Endothelial cell of umbilical vein (primary cell): ENCODE measurements at regions not wholly inside any gene's neighbourhood (a gene's known extent, or its start where the extent isn't known, plus 50 kb on each side); places are given as distances from the start of the nearest gene placed in this dataset.

ENCODE experiments used
- BruUV-seq: library from RNA; stranded (reverse); fragments of 400-500 nt; replicated peaks from 2 replicates; lab custom pipeline; 2021; lab: Mats Ljungman, UMichigan
- CTCF ChIA-PET: fragments of 300-600, 350-600 bp; sonication (Branson Sonifier 250); formaldehyde crosslinking; loops from one replicate; lab custom pipeline; 2021; ENCODE audit warnings: antibody characterized with exemption, inconsistent platforms; lab: Charles Lee
- POLR2A ChIA-PET: fragments of 300-600, 350-600 bp; sonication (Branson Sonifier 250); formaldehyde crosslinking; loops from one replicate; lab custom pipeline; 2021; ENCODE audit warnings: antibody characterized with exemption, inconsistent platforms; lab: Charles Lee
- DNase-seq: peaks from one replicate; pipeline ENCODE4 v3.0.0-alpha.2; 2011; ENCODE audit warnings: low read depth, low spot score
- FAIRE-seq: peaks from 2 replicates; lab custom pipeline; 2011; peaks lifted over from hg19 to GRCh38; lab: Jason Lieb, UNC
- H2AFZ ChIP-seq: 2 replicates; pipeline ENCODE4 v1.6.0; 2012; ENCODE audit warnings: low read depth, low read length, control low read depth, inconsistent platforms
- H3K27ac ChIP-seq: 2 replicates; pipeline ENCODE4 v1.5.1; 2011; ENCODE audit warnings: low read depth, mild to moderate bottlenecking, control low read depth, low read length, moderate library complexity; ENCODE audit not compliant: insufficient read depth
- H3K27me3 ChIP-seq, 2 experiments: 2 replicates each; pipeline versions ENCODE4 v1.6.0 to v1.6.1; 2011; ENCODE audit warnings: low read length in 2 of 2, mixed read lengths in 1 of 2; ENCODE audit not compliant: control insufficient read depth in 2 of 2, insufficient read depth in 2 of 2
- H3K36me3 ChIP-seq, 2 experiments: 2 replicates in 1 of 2; 3 replicates in 1 of 2; pipeline ENCODE4 v1.5.1; 2011; ENCODE audit warnings: low read length in 2 of 2, mild to moderate bottlenecking in 1 of 2, moderate library complexity in 1 of 2; ENCODE audit not compliant: control insufficient read depth in 2 of 2, insufficient read depth in 2 of 2; ENCODE audit errors: extremely low read depth in 1 of 2
- H3K4me1 ChIP-seq: 3 replicates; pipeline ENCODE4 v1.5.1; 2011; ENCODE audit warnings: mild to moderate bottlenecking, low read length; ENCODE audit not compliant: control insufficient read depth, insufficient read depth; ENCODE audit errors: extremely low read depth
- H3K4me2 ChIP-seq: 2 replicates; pipeline ENCODE4 v1.6.1; 2011; ENCODE audit warnings: low read length, control low read depth, mixed read lengths; ENCODE audit not compliant: insufficient read depth
- H3K4me3 ChIP-seq, 3 experiments: fragments of 200-600 bp in 1 of 3; sonication (generic), shearing (Covaris generic) in 1 of 3; replicated peaks in 1 of 3; 2 replicates each; pipeline ENCODE4 v1.5.1; 2011 to 2016; ENCODE audit warnings: control low read depth in 3 of 3, low read length in 3 of 3, mild to moderate bottlenecking in 2 of 3, inconsistent platforms in 1 of 3, low read depth in 1 of 3, moderate library complexity in 1 of 3; ENCODE audit not compliant: insufficient read depth in 1 of 3
- H3K79me2 ChIP-seq: 2 replicates; pipeline ENCODE4 v1.6.0; 2012; ENCODE audit warnings: low read length, inconsistent platforms; ENCODE audit not compliant: control insufficient read depth, insufficient read depth
- H3K9ac ChIP-seq: replicated peaks from 2 replicates; pipeline ENCODE3; 2011; ENCODE audit warnings: low read length, control low read depth; ENCODE audit not compliant: insufficient read depth; ENCODE audit errors: extremely low read depth
- H3K9me1 ChIP-seq: replicated peaks from 3 replicates; pipeline ENCODE4 v1.6.0; 2011; ENCODE audit warnings: mild to moderate bottlenecking, low read length; ENCODE audit not compliant: control insufficient read depth, insufficient read depth; ENCODE audit errors: extremely low read depth
- H3K9me3 ChIP-seq: replicated peaks from 2 replicates; pipeline ENCODE4 v1.5.1; 2012; ENCODE audit warnings: low read length, inconsistent platforms; ENCODE audit not compliant: control insufficient read depth, insufficient read depth
- H4K20me1 ChIP-seq: replicated peaks from 2 replicates; pipeline ENCODE3; 2011; ENCODE audit warnings: mild to moderate bottlenecking, low read length; ENCODE audit not compliant: control insufficient read depth, insufficient read depth; ENCODE audit errors: extremely low read depth
- EZH2 ChIP-seq: IDR thresholded peaks from 2 replicates; pipeline ENCODE4 v1.6.1; 2012; ENCODE audit warnings: borderline replicate concordance, low read depth, mild to moderate bottlenecking, moderate library complexity, low read length, inconsistent platforms; ENCODE audit not compliant: severe bottlenecking
- FOS ChIP-seq: IDR thresholded peaks from 2 replicates; pipeline ENCODE4 v1.6.1; 2011; ENCODE audit warnings: mild to moderate bottlenecking, low read length, moderate library complexity, borderline replicate concordance; ENCODE audit not compliant: insufficient read depth
- GATA2 ChIP-seq: IDR thresholded peaks from 2 replicates; pipeline ENCODE4 v1.7.0; 2011; ENCODE audit warnings: low read depth, mild to moderate bottlenecking, moderate library complexity, mixed read lengths, low read length; ENCODE audit not compliant: insufficient read length, insufficient read depth
- JUN ChIP-seq: IDR thresholded peaks from 2 replicates; pipeline ENCODE4 v1.6.1; 2011; ENCODE audit warnings: borderline replicate concordance, low read depth; ENCODE audit not compliant: insufficient read length, insufficient read depth
- MYC ChIP-seq: IDR thresholded peaks from one replicate; pipeline ENCODE4 v1.6.1; 2011; ENCODE audit warnings: mild to moderate bottlenecking, low read depth, low read length
- POLR2A ChIP-seq: IDR thresholded peaks from 2 replicates; pipeline ENCODE4 v1.6.1; 2012; ENCODE audit warnings: low read depth, mild to moderate bottlenecking, control low read depth, low read length
- POLR2AphosphoS5 ChIP-seq: IDR thresholded peaks from 2 replicates; pipeline ENCODE4 v1.6.1; 2012; ENCODE audit warnings: low read depth, mild to moderate bottlenecking, control low read depth, low read length, moderate library complexity; ENCODE audit not compliant: insufficient read depth
- dilution Hi-C: fragments of 300-500 bp; cut with MboI; formaldehyde crosslinking; loops from one replicate; pipeline ENCODE4 v1.15.0; 2019; ENCODE audit warnings: low sequenced_read_pairs; ENCODE audit not compliant: extremely low pct_ligation_motif_present
- intact Hi-C: fragments of 100-400 bp; cut with micrococcal nuclease; formaldehyde crosslinking; loops from one replicate; pipeline ENCODE4 v1.10.0; 2022
- TF ChIP-seq, protein P1 (sequence below), 2 donors: IDR thresholded peaks; 1 replicate in 1 of 2; 2 replicates in 1 of 2; pipeline ENCODE4 v1.5.1; 2011; ENCODE audit warnings: low read length in 2 of 2, mild to moderate bottlenecking in 2 of 2, moderate library complexity in 2 of 2, control low read depth in 1 of 2, inconsistent platforms in 1 of 2, low read depth in 1 of 2; ENCODE audit not compliant: insufficient read depth in 1 of 2; ENCODE audit errors: extremely low read depth in 1 of 2
- TF ChIP-seq, protein P2 (sequence below): IDR thresholded peaks from 2 replicates; pipeline ENCODE4 v1.6.1; 2011; ENCODE audit not compliant: insufficient read depth, insufficient read length

DNA sequence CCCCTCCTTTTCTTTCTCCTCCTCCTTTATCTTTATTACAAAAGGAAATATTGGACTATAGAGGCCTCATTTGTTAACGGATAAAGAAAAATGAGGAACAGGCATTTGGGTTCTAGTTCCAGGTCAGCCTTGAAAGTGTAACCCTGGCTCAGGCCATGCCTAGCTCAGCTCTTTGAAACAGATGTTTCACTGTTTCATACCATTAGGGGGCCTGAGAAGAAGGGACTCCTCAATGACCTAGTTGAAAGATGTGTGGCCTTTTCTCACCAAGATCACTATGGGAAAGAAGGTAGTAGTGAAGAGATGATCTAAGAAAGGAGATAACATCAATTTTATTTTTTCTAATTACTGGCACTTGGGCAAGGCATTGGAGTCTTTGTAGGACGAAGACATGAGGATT, 952.7 kb downstream of the SLC4A3 start:
- Histone ChIP-seq H3K27ac (no peak overlapping the region), H4K20me1 (no peaks in the 10 kb centered on the region), H3K27me3 (no peaks in the 10 kb centered on the region), H3K9ac (no peak overlapping the region), H3K4me1 (no peaks in the 10 kb centered on the region), H3K4me2 (no peak overlapping the region), H3K9me3 (peaks cover 3% of the 10 kb centered on the region), H2AFZ (no peak overlapping the region), H3K4me3 (no peak overlapping the region), H3K9me1 (no peaks in the 10 kb centered on the region), H3K79me2 (no peaks in the 10 kb centered on the region), H3K36me3 (no peaks in the 10 kb centered on the region)
- TF ChIP-seq, protein P1, sequence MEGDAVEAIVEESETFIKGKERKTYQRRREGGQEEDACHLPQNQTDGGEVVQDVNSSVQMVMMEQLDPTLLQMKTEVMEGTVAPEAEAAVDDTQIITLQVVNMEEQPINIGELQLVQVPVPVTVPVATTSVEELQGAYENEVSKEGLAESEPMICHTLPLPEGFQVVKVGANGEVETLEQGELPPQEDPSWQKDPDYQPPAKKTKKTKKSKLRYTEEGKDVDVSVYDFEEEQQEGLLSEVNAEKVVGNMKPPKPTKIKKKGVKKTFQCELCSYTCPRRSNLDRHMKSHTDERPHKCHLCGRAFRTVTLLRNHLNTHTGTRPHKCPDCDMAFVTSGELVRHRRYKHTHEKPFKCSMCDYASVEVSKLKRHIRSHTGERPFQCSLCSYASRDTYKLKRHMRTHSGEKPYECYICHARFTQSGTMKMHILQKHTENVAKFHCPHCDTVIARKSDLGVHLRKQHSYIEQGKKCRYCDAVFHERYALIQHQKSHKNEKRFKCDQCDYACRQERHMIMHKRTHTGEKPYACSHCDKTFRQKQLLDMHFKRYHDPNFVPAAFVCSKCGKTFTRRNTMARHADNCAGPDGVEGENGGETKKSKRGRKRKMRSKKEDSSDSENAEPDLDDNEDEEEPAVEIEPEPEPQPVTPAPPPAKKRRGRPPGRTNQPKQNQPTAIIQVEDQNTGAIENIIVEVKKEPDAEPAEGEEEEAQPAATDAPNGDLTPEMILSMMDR (IDR thresholded peaks at IDR 0.05; ENCODE audit: extremely low read depth in 1 of 2, insufficient read depth in 1 of 2, low read depth in 1 of 2, low read length in 2 of 2), result no peak
- TF ChIP-seq POLR2AphosphoS5 (no peak), EZH2 (no peak), POLR2A (no peak), JUN (no peak), FOS (no peak), GATA2 (no peak), MYC (no peak)
- TF ChIP-seq, protein P2, sequence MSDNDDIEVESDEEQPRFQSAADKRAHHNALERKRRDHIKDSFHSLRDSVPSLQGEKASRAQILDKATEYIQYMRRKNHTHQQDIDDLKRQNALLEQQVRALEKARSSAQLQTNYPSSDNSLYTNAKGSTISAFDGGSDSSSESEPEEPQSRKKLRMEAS, result no peak
- POLR2A ChIA-PET, result no interaction called here
- dilution Hi-C loops, result no loop called here
- FAIRE-seq (no peak), DNase-seq (no peak)
- BruUV-seq, result no TSS peak
- intact Hi-C loops, result no loop called here
- CTCF ChIA-PET, result no interaction called here
